GM21737 (cell line): ENCODE measurements at regions not wholly inside any gene's neighbourhood (a gene's known extent, or its start where the extent isn't known, plus 50 kb on each side); places are given as distances from the start of the nearest gene placed in this dataset.

Experiments
- ATAC-seq: cut with Tn5 transposase; IDR thresholded peaks from one replicate; pipeline ENCODE4 v1.9.1; 2021; ENCODE audit warnings: mild to moderate bottlenecking, moderate library complexity; ENCODE audit not compliant: unreplicated experiment

GRCh38 chr1:189336115-189337100 lies 1141.3 kb downstream of the BRINP3 start:
- ATAC-seq, result no peak

- ATAC-seq, result no peak
Observed at GRCh38 chr1:189349607-189350006, 1128.1 kb downstream of the BRINP3 start.

GRCh38 chr1:189350983-189351616 lies 1126.6 kb downstream of the BRINP3 start:
- ATAC-seq, result no peak

- no peak for ATAC-seq
Observed at GRCh38 chr1:189351960-189352359, 1125.7 kb downstream of the BRINP3 start.

- no peak for ATAC-seq
Observed at GRCh38 chr1:189356206-189356605, 1121.5 kb downstream of the BRINP3 start.

- ATAC-seq, result no peak
Observed at GRCh38 chr1:189357317-189357716, 1120.3 kb downstream of the BRINP3 start.

- ATAC-seq, result no peak
Observed at GRCh38 chr1:189369612-189370011, 1108.1 kb downstream of the BRINP3 start.

GRCh38 chr1:189374816-189375215 lies 1102.8 kb downstream of the BRINP3 start:
- ATAC-seq, result no peak

- ATAC-seq, result no peak
Observed at GRCh38 chr1:189405419-189405818, 1072.2 kb downstream of the BRINP3 start.

GRCh38 chr1:189409774-189410173 lies 1067.9 kb downstream of the BRINP3 start:
- ATAC-seq, result no peak

GRCh38 chr1:189424746-189425331 lies 1052.8 kb downstream of the BRINP3 start:
- no peak for ATAC-seq

- ATAC-seq, result no peak
Observed at GRCh38 chr1:189429610-189430009, 1048.1 kb downstream of the BRINP3 start.

- no peak for ATAC-seq
Observed at GRCh38 chr1:189431447-189431846, 1046.2 kb downstream of the BRINP3 start.

GRCh38 chr1:189432753-189433152 lies 1044.9 kb downstream of the BRINP3 start:
- ATAC-seq, result no peak

GRCh38 chr1:189434461-189434860 lies 1043.2 kb downstream of the BRINP3 start:
- ATAC-seq, result no peak

GRCh38 chr1:189435398-189435797 lies 1042.3 kb downstream of the BRINP3 start:
- no peak for ATAC-seq

- no peak for ATAC-seq
Observed at GRCh38 chr1:189438808-189439207, 1038.9 kb downstream of the BRINP3 start.

- ATAC-seq, result no peak
Observed at GRCh38 chr1:189463166-189463565, 1014.5 kb downstream of the BRINP3 start.

- no peak for ATAC-seq
Observed at GRCh38 chr1:189496768-189497167, 980.9 kb downstream of the BRINP3 start.

GRCh38 chr1:189499736-189500135 lies 977.9 kb downstream of the BRINP3 start:
- no peak for ATAC-seq

- no peak for ATAC-seq
Observed at GRCh38 chr1:189500778-189501177, 976.9 kb downstream of the BRINP3 start.

GRCh38 chr1:189510827-189511226 lies 966.8 kb downstream of the BRINP3 start:
- ATAC-seq, result no peak
